Activated naive CD8-positive, alpha-beta T cell treated with anti-CD3 and anti-CD28 coated beads, Interleukin-2, amount 10 ng/mL, durations not matched to agents 7 days and 5 days (primary cell): ENCODE measurements at regions not wholly inside any gene's neighbourhood (a gene's known extent, or its start where the extent isn't known, plus 50 kb on each side); places are given as distances from the start of the nearest gene placed in this dataset.

ENCODE experiments used
- ATAC-seq: fragments of 150-1000 bp; cut with Tn5 transposase; one replicate; pipeline ENCODE4 v1.10.0; 2021; ENCODE audit warnings: low read depth, moderate library complexity
- POLR2A ChIA-PET: fragments of 350-600 bp; sonication (Branson Sonifier 250); formaldehyde crosslinking; loops from one replicate; lab custom pipeline; 2021; ENCODE audit warnings: antibody characterized with exemption; lab: Charles Lee
- DNase-seq: peaks from one replicate; pipeline ENCODE4 v3.0.0; 2021
- H3K27ac Mint-ChIP-seq: one replicate; pipeline ENCODE4 v1.8.0; 2022; ENCODE audit warnings: mild to moderate bottlenecking, mixed read lengths
- H3K27me3 Mint-ChIP-seq: one replicate; pipeline ENCODE4 v1.8.0; 2022; ENCODE audit warnings: mild to moderate bottlenecking, moderate library complexity, mixed read lengths
- H3K36me3 Mint-ChIP-seq: one replicate; pipeline ENCODE4 v1.8.0; 2021; ENCODE audit warnings: mild to moderate bottlenecking, mixed read lengths
- H3K4me1 Mint-ChIP-seq: one replicate; pipeline ENCODE4 v1.8.0; 2021; ENCODE audit warnings: mixed read lengths
- H3K4me3 Mint-ChIP-seq: one replicate; pipeline ENCODE4 v1.8.0; 2022; ENCODE audit warnings: mild to moderate bottlenecking, moderate library complexity, mixed read lengths
- H3K9me3 Mint-ChIP-seq: one replicate; pipeline ENCODE4 v1.8.0; 2021; ENCODE audit warnings: mixed read lengths

DNA sequence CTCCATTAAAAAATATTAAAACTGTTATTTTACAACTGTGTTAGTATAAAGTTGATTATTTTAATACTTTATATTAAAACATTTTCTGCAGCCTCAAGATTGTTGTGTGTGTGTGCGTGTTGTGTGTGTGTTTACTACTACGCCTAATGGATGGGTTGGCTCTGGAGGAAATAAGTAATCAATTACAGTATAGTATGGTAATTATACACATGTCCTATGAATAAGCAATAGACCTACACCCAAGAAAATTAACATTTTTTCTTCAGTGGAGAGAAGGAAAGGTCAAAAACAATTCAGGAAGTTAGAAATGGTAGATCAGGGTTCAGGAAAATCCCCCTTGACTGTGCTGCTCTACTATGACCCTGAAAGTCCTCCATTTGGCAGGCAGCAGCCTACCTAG, 65.7 kb upstream of the DYRK2 start:
- peaks cover 20% of the 10 kb centered on the region for H3K4me1 Mint-ChIP-seq
- POLR2A ChIA-PET = no interaction called here
- no peaks in the 10 kb centered on the region for H3K27me3 Mint-ChIP-seq
- no peak overlapping the region for H3K4me3 Mint-ChIP-seq
- H3K9me3 Mint-ChIP-seq = peaks cover 9% of the 10 kb centered on the region
- H3K27ac Mint-ChIP-seq = no peak overlapping the region
- ATAC-seq = no peak
- DNase-seq = no peak
- H3K36me3 Mint-ChIP-seq = peaks cover 9% of the 10 kb centered on the region

GRCh38 chr12:67586951-67587350, 61.6 kb upstream of the DYRK2 start:
- DNase-seq (no peak), ATAC-seq (no peak)
- H3K4me3 Mint-ChIP-seq = no peak overlapping the region
- no peaks in the 10 kb centered on the region for H3K27me3 Mint-ChIP-seq
- peaks cover 17% of the 10 kb centered on the region for H3K4me1 Mint-ChIP-seq
- peaks cover 2% of the 10 kb centered on the region for H3K36me3 Mint-ChIP-seq
- no peak overlapping the region for H3K27ac Mint-ChIP-seq
- POLR2A ChIA-PET = no interaction called here
- peaks cover 3% of the 10 kb centered on the region for H3K9me3 Mint-ChIP-seq

DNA sequence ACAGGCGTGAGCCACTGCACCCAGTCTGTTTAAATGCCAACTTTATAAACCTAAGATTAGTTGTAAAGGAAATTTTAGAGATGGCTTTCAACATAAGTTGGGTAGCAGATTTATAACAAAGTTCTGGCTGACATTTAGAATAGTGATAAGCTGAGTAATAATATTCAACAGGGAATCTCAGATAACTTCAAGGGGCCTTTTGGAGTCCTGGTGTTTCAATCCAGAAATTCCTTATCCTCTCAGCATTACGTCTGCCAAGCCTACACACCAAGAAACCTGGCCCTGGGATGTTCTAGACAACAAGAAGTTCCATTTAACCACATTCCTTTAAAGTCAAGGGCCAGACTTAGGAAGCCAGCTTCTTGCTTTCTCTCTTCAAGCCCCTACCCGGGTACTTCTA, 59.5 kb upstream of the DYRK2 start:
- POLR2A ChIA-PET = interaction anchor here (1.3 kb wide), 1 partner anchor 10 kb away, joined by 4 read pairs; no protein-coding TSS in a partner anchor
- no peak overlapping the region for H3K4me3 Mint-ChIP-seq
- H3K36me3 Mint-ChIP-seq = peaks cover 11% of the 10 kb centered on the region
- DNase-seq (no peak), ATAC-seq (no peak)
- peaks cover 35% of the 10 kb centered on the region for H3K4me1 Mint-ChIP-seq
- peaks cover 3% of the 10 kb centered on the region for H3K9me3 Mint-ChIP-seq
- no peak overlapping the region for H3K27ac Mint-ChIP-seq
- no peaks in the 10 kb centered on the region for H3K27me3 Mint-ChIP-seq

GRCh38 chr12:67590149-67590790, 58.3 kb upstream of the DYRK2 start:
- H3K4me1 Mint-ChIP-seq = peaks cover 38% of the 10 kb centered on the region
- peak overlapping the region; percentile 48 for H3K4me3 Mint-ChIP-seq
- H3K9me3 Mint-ChIP-seq = peaks cover 3% of the 10 kb centered on the region
- no peaks in the 10 kb centered on the region for H3K27me3 Mint-ChIP-seq
- POLR2A ChIA-PET = interaction anchor here (0.6 to 4.1 kb wide), 5 partner anchors 10 to 107 kb away, joined by 3 to 47 read pairs (median 14); partner anchors contain the start of gene DYRK2
- DNase-seq (no peak), ATAC-seq (peak; percentile 65)
- H3K27ac Mint-ChIP-seq = peak overlapping the region; percentile 81
- peaks cover 11% of the 10 kb centered on the region for H3K36me3 Mint-ChIP-seq

GRCh38 chr12:67592228-67593011, 56.1 kb upstream of the DYRK2 start:
- H3K27me3 Mint-ChIP-seq = no peaks in the 10 kb centered on the region
- peaks cover 5% of the 10 kb centered on the region for H3K9me3 Mint-ChIP-seq
- H3K27ac Mint-ChIP-seq = peak overlapping the region; percentile 89
- DNase-seq = no peak
- POLR2A ChIA-PET = interaction anchor here (0.8 to 4.1 kb wide), 4 partner anchors 13 to 109 kb away, joined by 5 to 47 read pairs (median 16); partner anchors contain the start of gene DYRK2
- peaks cover 13% of the 10 kb centered on the region for H3K36me3 Mint-ChIP-seq
- peaks cover 36% of the 10 kb centered on the region for H3K4me1 Mint-ChIP-seq
- peak overlapping the region; percentile 81 for H3K4me3 Mint-ChIP-seq
- ATAC-seq = peak; percentile 83

DNA sequence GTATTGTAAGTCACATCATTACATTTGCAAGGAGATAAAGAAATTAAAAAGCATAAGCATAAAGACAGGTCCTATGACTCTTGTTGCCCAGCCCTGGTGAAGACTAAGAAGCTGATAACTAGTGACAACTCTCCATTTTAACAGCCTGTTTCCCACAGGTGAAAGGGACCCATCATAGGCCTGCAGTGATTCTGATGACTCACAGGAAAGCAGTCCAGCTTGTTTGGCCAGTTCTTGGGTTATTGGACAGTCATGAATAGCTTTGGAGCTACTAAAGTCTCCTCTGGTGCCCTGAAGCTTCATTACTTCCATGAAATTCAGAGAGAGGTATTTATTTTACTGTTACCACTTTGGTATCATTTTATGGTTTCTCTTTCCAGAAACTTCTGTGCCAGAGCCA, 55.5 kb upstream of the DYRK2 start:
- peaks cover 9% of the 10 kb centered on the region for H3K9me3 Mint-ChIP-seq
- ATAC-seq (peak; percentile 22), DNase-seq (no peak)
- no peaks in the 10 kb centered on the region for H3K27me3 Mint-ChIP-seq
- H3K36me3 Mint-ChIP-seq = peaks cover 16% of the 10 kb centered on the region
- H3K4me1 Mint-ChIP-seq = peaks cover 36% of the 10 kb centered on the region
- H3K27ac Mint-ChIP-seq = peak overlapping the region; percentile 89
- peak overlapping the region; percentile 68 for H3K4me3 Mint-ChIP-seq
- POLR2A ChIA-PET = interaction anchor here (0.8 to 4.1 kb wide), 4 partner anchors 13 to 110 kb away, joined by 5 to 47 read pairs (median 16); partner anchors contain the start of gene DYRK2

DNA sequence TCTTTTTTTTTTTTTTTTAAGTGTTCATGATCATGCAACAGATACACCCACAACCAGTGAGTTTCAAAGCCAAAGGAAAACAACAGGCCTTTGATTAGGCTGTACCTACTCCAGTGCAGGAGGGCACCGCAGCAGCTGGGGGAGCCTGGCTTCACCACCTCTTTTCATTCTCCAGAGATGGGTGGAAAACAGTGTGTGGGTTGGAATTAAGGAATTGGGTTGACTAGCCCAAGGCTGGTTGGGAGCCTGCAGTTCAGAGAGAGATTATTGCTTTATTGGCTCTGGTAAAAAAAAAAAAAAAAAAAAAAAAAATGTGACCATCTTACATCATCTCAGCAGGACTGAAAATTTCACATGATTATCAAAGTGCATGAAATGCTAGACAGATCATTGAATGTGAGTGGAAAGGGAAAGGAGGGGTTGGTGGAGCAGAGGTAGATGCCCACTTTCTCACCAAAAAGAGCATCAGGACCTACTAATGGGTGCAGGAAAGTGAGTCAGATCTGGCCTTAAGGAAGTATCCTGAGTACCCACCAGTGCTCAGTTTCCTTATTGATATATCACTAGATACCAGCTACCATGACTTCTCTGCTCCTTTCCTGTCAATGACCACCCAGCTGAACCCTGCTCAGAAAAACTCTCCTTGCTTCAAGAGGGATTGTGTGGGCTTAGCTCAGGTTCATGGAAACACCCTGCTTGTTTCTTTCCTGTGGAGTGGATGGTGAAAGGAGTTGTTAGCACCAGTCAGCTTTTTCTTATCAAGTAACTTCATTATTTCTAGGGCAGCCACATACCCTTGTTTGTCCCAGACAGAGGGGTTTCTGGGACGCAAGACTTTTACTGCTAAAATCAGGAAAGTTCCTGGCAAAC, 54.8 kb upstream of the DYRK2 start:
- DNase-seq = no peak
- no peak overlapping the region for H3K4me3 Mint-ChIP-seq
- H3K4me1 Mint-ChIP-seq = peaks cover 36% of the 10 kb centered on the region
- POLR2A ChIA-PET = interaction anchor here (0.7 to 4.1 kb wide), 6 partner anchors 14 to 111 kb away, joined by 3 to 47 read pairs (median 8); partner anchors contain the start of gene DYRK2
- peak; percentile 38 for ATAC-seq
- H3K36me3 Mint-ChIP-seq = peaks cover 16% of the 10 kb centered on the region
- H3K9me3 Mint-ChIP-seq = peaks cover 12% of the 10 kb centered on the region
- peak overlapping the region; percentile 89 for H3K27ac Mint-ChIP-seq
- no peaks in the 10 kb centered on the region for H3K27me3 Mint-ChIP-seq

DNA sequence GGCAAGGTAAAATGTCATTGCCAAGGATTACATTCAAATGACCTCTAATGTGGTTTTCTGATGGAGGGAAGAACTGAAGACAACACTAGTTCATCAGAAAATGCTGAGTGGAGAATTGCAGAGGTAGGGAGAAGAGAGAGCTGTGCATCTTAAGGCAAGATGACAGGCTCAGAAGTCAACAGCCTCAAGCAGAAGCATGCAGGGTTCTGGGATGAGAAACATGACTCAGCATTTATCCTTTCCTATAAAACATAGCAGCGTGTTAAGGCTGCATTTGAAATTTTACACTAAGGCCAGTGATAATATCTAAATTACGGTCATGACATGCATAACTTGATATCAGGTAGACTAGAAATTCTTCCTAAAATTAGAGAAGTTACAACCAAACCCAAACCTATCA, 53.7 kb upstream of the DYRK2 start:
- H3K36me3 Mint-ChIP-seq = peaks cover 18% of the 10 kb centered on the region
- POLR2A ChIA-PET = interaction anchor here (1.2 kb wide), 1 partner anchor 54 kb away, joined by 5 read pairs; the partner anchor contains the start of gene DYRK2
- DNase-seq = no peak
- H3K27ac Mint-ChIP-seq = no peak overlapping the region
- H3K9me3 Mint-ChIP-seq = peaks cover 14% of the 10 kb centered on the region
- H3K27me3 Mint-ChIP-seq = no peaks in the 10 kb centered on the region
- no peak for ATAC-seq
- H3K4me1 Mint-ChIP-seq = peaks cover 32% of the 10 kb centered on the region
- H3K4me3 Mint-ChIP-seq = no peak overlapping the region

GRCh38 chr12:67595365-67595764, 53.2 kb upstream of the DYRK2 start:
- POLR2A ChIA-PET = no interaction called here
- Mint-ChIP-seq H3K4me1 (peaks cover 32% of the 10 kb centered on the region), H3K27ac (no peak overlapping the region), H3K9me3 (peaks cover 14% of the 10 kb centered on the region), H3K27me3 (no peaks in the 10 kb centered on the region), H3K36me3 (peaks cover 18% of the 10 kb centered on the region), H3K4me3 (no peak overlapping the region)
- DNase-seq (no peak), ATAC-seq (no peak)

DNA sequence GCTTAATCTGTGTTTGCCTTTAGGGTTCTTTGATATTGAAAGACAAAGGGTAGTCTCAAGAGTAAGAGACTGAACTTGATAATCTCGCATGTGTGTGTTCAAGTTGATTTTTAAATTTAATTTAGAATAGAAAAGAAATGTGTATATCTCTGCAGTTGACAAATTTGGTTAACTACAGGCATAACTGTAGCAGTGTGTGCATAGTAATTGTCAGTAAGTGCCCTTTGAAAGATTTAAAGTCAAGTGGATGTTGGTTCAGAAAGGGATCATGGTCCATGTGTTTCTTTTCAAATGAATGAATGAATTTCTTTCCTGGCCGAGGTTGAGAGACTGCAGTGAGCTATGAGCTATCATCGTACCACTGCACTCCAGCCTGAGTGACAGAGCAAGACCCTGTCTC, 49.9 kb upstream of the DYRK2 start:
- DNase-seq = no peak
- H3K27me3 Mint-ChIP-seq = no peaks in the 10 kb centered on the region
- H3K4me3 Mint-ChIP-seq = no peak overlapping the region
- peaks cover 7% of the 10 kb centered on the region for H3K4me1 Mint-ChIP-seq
- H3K36me3 Mint-ChIP-seq = peaks cover 8% of the 10 kb centered on the region
- no peak for ATAC-seq
- peaks cover 16% of the 10 kb centered on the region for H3K9me3 Mint-ChIP-seq
- POLR2A ChIA-PET = no interaction called here
- no peak overlapping the region for H3K27ac Mint-ChIP-seq
